Heart left ventricle (tissue), 16 donors: ENCODE measurements at regions not wholly inside any gene's neighbourhood (a gene's known extent, or its start where the extent isn't known, plus 50 kb on each side); places are given as distances from the start of the nearest gene placed in this dataset.

Source experiments
- ATAC-seq, 4 donors: fragments of 200-7000 bp; cut with Tn5 transposase; one replicate each; pipeline ENCODE4 v1.9.1; 2020 to 2022; ENCODE audit warnings: moderate library complexity in 4 of 4, mild to moderate bottlenecking in 3 of 4, moderate number of reproducible peaks in 1 of 4
- DNase-seq, 5 donors: peaks; one replicate each; pipeline ENCODE4 v3.0.0-alpha.2; 2020
- H3K27ac ChIP-seq, 12 donors: fragments of 200-600 bp; sonication (generic) in 4 of 12; one replicate each; pipeline versions ENCODE4 v1.5.0 to v1.8.0; 2016 to 2022; ENCODE audit warnings: mild to moderate bottlenecking in 2 of 12
- H3K27me3 ChIP-seq, 9 donors: fragments of 200-600 bp; sonication (generic) in 2 of 9; one replicate each; pipeline versions ENCODE4 v1.5.1 to v1.8.0; 2016 to 2022; ENCODE audit warnings: mild to moderate bottlenecking in 3 of 9
- H3K36me3 ChIP-seq, 9 donors: fragments of 200-600 bp; sonication (generic) in 2 of 9; one replicate each; pipeline versions ENCODE4 v1.5.0 to v1.8.0; 2018 to 2022; ENCODE audit warnings: mild to moderate bottlenecking in 2 of 9
- H3K4me1 ChIP-seq, 12 donors: fragments of 200-600 bp; sonication (generic) in 4 of 12; one replicate each; pipeline versions ENCODE4 v1.5.0 to v1.8.0; 2016 to 2022; ENCODE audit warnings: mild to moderate bottlenecking in 3 of 12
- H3K4me3 ChIP-seq, 12 donors: fragments of 200-600 bp; sonication (generic) in 4 of 12; one replicate each; pipeline versions ENCODE4 v1.5.0 to v1.8.0; 2017 to 2022; ENCODE audit warnings: mild to moderate bottlenecking in 9 of 12, moderate library complexity in 4 of 12
- H3K9me3 ChIP-seq, 12 donors: fragments of 200-600 bp; sonication (generic) in 4 of 12; one replicate each; pipeline versions ENCODE4 v1.5.0 to v1.8.0; 2016 to 2022; ENCODE audit warnings: mild to moderate bottlenecking in 1 of 12
- CTCF ChIP-seq, 12 donors: fragments of 200-600 bp; sonication (generic) in 4 of 12; IDR thresholded peaks; one replicate each; pipeline versions ENCODE4 v1.5.0 to v1.8.0; 2018 to 2022; ENCODE audit warnings: antibody characterized with exemption in 12 of 12, mild to moderate bottlenecking in 5 of 12
- POLR2A ChIP-seq, 2 donors: fragments of 450-650 bp; IDR thresholded peaks; one replicate each; pipeline ENCODE4 v1.6.1; 2017; ENCODE audit warnings: antibody characterized with exemption in 2 of 2, mild to moderate bottlenecking in 2 of 2, moderate library complexity in 2 of 2
- WGBS, 4 donors: extraction: QIAGEN DNeasy Blood & Tissue Kit in 2 of 4; methylation state at CpG; one replicate each; pipeline versions ENCODE4 v1.1.5 to v1.1.7; 2013 to 2018; 5-methylcytosine and 5-hydroxymethylcytosine counted together
- intact Hi-C, 10 donors: fragments of 100-400 bp; cut with DNase I; formaldehyde crosslinking; loops; one replicate each; pipeline versions ENCODE4 v1.11.1 to v1.14.2; 2022
- donor health status: ischemic (EF 13 %, LVEDD 7.1; RV severe dilation, severe dysfunction).
- donor health status: healthy with polysubstance abuse.
- donor health status: DM: no; HTN: yes; CAD: no.
- donor health status: DM: no; HTN: no; CAD: no.
- donor health status: ischemic (EF 25% LVEDD 6.9; RV normal size, moderate dysfunction).
- donor health status: ischemic (EF 25% LVEDD 5.7; RV mildly dilated, moderate dysfunction).
- donor health status: healthy.
- donor health status: DM: yes; HTN: yes; CAD: no.
- donor health status: ischemic (EF 35%, LVEDD 5.7; RV mildly dilated, moderate dysfunction).
- donor health status: nonischemic (EF 11% LVEDD 7.7; RV severe dilation, severe dysfunction).
- donor health status: DM: yes; HTN: yes; CAD: no.
- donor health status: PGD.
- donor health status: ischemic (EF 29% LVEDD 5.4; RV normal size, mild dysfunction).
- donor health status: nonischemic (EF 23%, LVEDD 6.1; RV moderate dilation, normal function).

GRCh38 chr15:94704946-94705345 is 473.6 kb downstream of the MCTP2 start:
- H3K9me3 ChIP-seq, result peaks cover 0 to 8% (median 0%) of the 10 kb centered on the region in 12 donors
- H3K36me3 ChIP-seq, result no peaks in the 10 kb centered on the region
- 89 to 96% (median 92%) methylated on average over 2 of the region's 2 CpGs for WGBS, 4 donors
- intact Hi-C loops, result no loop called here
- H3K4me1 ChIP-seq, result peaks cover 0 to 3% (median 0%) of the 10 kb centered on the region in 12 donors
- ATAC-seq (no peak), DNase-seq (no peak)
- no peak for TF ChIP-seq CTCF (IDR thresholded peaks at IDR 0.05)
- TF ChIP-seq POLR2A (IDR thresholded peaks at IDR 0.05), result no peak
- no peak overlapping the region for H3K27ac ChIP-seq
- no peaks in the 10 kb centered on the region for H3K27me3 ChIP-seq
- H3K4me3 ChIP-seq, result no peak overlapping the region

GRCh38 chr15:94709319-94709718 is 478.0 kb downstream of the MCTP2 start:
- DNase-seq (no peak), ATAC-seq (no peak)
- Histone ChIP-seq H3K9me3 (peaks cover 0 to 8% (median 0%) of the 10 kb centered on the region in 12 donors), H3K4me1 (peaks cover 0 to under 1% (median 0%) of the 10 kb centered on the region in 12 donors), H3K27ac (no peak overlapping the region), H3K36me3 (no peaks in the 10 kb centered on the region), H3K4me3 (no peak overlapping the region), H3K27me3 (no peaks in the 10 kb centered on the region)
- 87 to 93% (median 92%) methylated on average over 9 of the region's 9 CpGs for WGBS, 4 donors
- intact Hi-C loops, result no loop called here
- no peak for TF ChIP-seq POLR2A (IDR thresholded peaks at IDR 0.05)
- TF ChIP-seq CTCF (IDR thresholded peaks at IDR 0.05), result no peak

- no peak for ATAC-seq
- WGBS, 4 donors, result 85 to 93% (median 87%) methylated on average over 2 of the region's 2 CpGs
- intact Hi-C loops, result no loop called here
These were observed 490.8 kb downstream of the MCTP2 start for GRCh38 chr15:94722024-94722636.

GRCh38 chr15:94723801-94724200 is 492.4 kb downstream of the MCTP2 start:
- Histone ChIP-seq H3K27me3 (peaks cover 0 to 4% (median 0%) of the 10 kb centered on the region in 9 donors), H3K4me1 (no peaks in the 10 kb centered on the region), H3K36me3 (no peaks in the 10 kb centered on the region), H3K27ac (no peak overlapping the region), H3K9me3 (no peaks in the 10 kb centered on the region), H3K4me3 (no peak overlapping the region)
- no peak for TF ChIP-seq CTCF (IDR thresholded peaks at IDR 0.05)
- WGBS, 4 donors, result 54 to 63% (median 61%) methylated on average over 2 of the region's 2 CpGs
- DNase-seq (no peak), ATAC-seq (no peak)
- intact Hi-C loops, result no loop called here

More at GRCh38 chr15:94722024-94722636, 490.8 kb downstream of the MCTP2 start:
- Histone ChIP-seq H3K4me1 (no peaks in the 10 kb centered on the region), H3K36me3 (no peaks in the 10 kb centered on the region), H3K9me3 (no peaks in the 10 kb centered on the region), H3K27ac (no peak overlapping the region), H3K4me3 (no peak overlapping the region), H3K27me3 (peaks cover 0 to 4% (median 0%) of the 10 kb centered on the region in 9 donors)
- DNase-seq, result no peak
- TF ChIP-seq CTCF (IDR thresholded peaks at IDR 0.05), result no peak
- no peak for TF ChIP-seq POLR2A (IDR thresholded peaks at IDR 0.05)
